Transverse colon (tissue), 4 donors: ENCODE measurements at regions not wholly inside any gene's neighbourhood (a gene's known extent, or its start where the extent isn't known, plus 50 kb on each side); places are given as distances from the start of the nearest gene placed in this dataset.

Source experiments
- CTCF ChIP-seq, 5 experiments: fragments of 200-600 bp in 3 of 5; fragments of 450-650 bp in 2 of 5; sonication (generic) in 3 of 5; IDR thresholded peaks; 1 replicate in 2 of 5; 2 replicates in 3 of 5; pipeline ENCODE4 v1.5.1; 2016 to 2017; ENCODE audit warnings: antibody characterized with exemption in 5 of 5, inconsistent platforms in 3 of 5, mild to moderate bottlenecking in 2 of 5, moderate library complexity in 1 of 5
- POLR2A ChIP-seq: fragments of 450-650 bp; IDR thresholded peaks from one replicate; pipeline ENCODE4 v1.6.1; 2016; ENCODE audit warnings: antibody characterized with exemption, mild to moderate bottlenecking, moderate library complexity
- POLR2AphosphoS5 ChIP-seq, 3 donors: sonication (generic); formaldehyde crosslinking; IDR thresholded peaks; one replicate each; pipeline ENCODE4 v1.6.1; 2016; ENCODE audit warnings: antibody characterized with exemption in 3 of 3

GRCh38 chr18:64331419-64331818 is 182.5 kb upstream of the LINC00305 start:
- TF ChIP-seq POLR2AphosphoS5 (IDR thresholded peaks at IDR 0.05), result no peak
- TF ChIP-seq CTCF (IDR thresholded peaks at IDR 0.05), result no peak
- no peak for TF ChIP-seq POLR2A
